IMR-90 (cell line): ENCODE measurements at regions not wholly inside any gene's neighbourhood (a gene's known extent, or its start where the extent isn't known, plus 50 kb on each side); places are given as distances from the start of the nearest gene placed in this dataset.

Experiments
- ATAC-seq: fragments of 200-7000 bp; cut with Tn5 transposase; 2 replicates; pipeline ENCODE4 v1.9.1; 2020; ENCODE audit warnings: low read depth, mild to moderate bottlenecking, moderate library complexity
- BruUV-seq: library from RNA; stranded (reverse); fragments of 400-500 nt; replicated peaks from 2 replicates; lab custom pipeline; 2021; lab: Mats Ljungman, UMichigan
- CTCF ChIA-PET: fragments of 300-600 bp; formaldehyde crosslinking; extraction: SDS; loops from one replicate; lab custom pipeline; 2021; ENCODE audit warnings: antibody characterized with exemption; lab: Yijun Ruan, JAX
- POLR2A ChIA-PET: fragments of 300-600 bp; sonication (Branson Sonifier 250); formaldehyde crosslinking; loops from one replicate; lab custom pipeline; 2022; ENCODE audit warnings: antibody characterized with exemption; ENCODE audit not compliant: unreplicated experiment; lab: Charles Lee
- DNase-seq: peaks from one replicate; pipeline ENCODE4 v3.0.0; 2013
- H2AFZ ChIP-seq: replicated peaks from 2 replicates; pipeline ENCODE3; 2013; ENCODE audit warnings: low read length, mild to moderate bottlenecking; ENCODE audit not compliant: poor library complexity
- H2AK5ac ChIP-seq: 2 replicates; pipeline ENCODE4 v1.6.1; 2013; ENCODE audit warnings: low read depth, low read length, inconsistent platforms
- H2AK9ac ChIP-seq: replicated peaks from 2 replicates; pipeline ENCODE3; 2013; ENCODE audit warnings: mild to moderate bottlenecking, low read depth, low read length, moderate library complexity; ENCODE audit not compliant: poor library complexity
- H2BK120ac ChIP-seq: 2 replicates; pipeline ENCODE4 v1.6.1; 2013; ENCODE audit warnings: low read depth, low read length, inconsistent platforms
- H2BK15ac ChIP-seq: 3 replicates; pipeline ENCODE4 v1.6.1; 2013; ENCODE audit warnings: low read depth, low read length, inconsistent platforms
- H2BK20ac ChIP-seq: 2 replicates; pipeline ENCODE4 v1.6.1; 2013; ENCODE audit warnings: low read depth, mild to moderate bottlenecking, inconsistent platforms, low read length, moderate library complexity
- H2BK5ac ChIP-seq: 2 replicates; pipeline ENCODE4 v1.6.1; 2013; ENCODE audit warnings: mild to moderate bottlenecking, low read depth, low read length, inconsistent platforms; ENCODE audit not compliant: poor library complexity, severe bottlenecking
- H3K14ac ChIP-seq: replicated peaks from 2 replicates; pipeline ENCODE4 v1.6.1; 2013; ENCODE audit warnings: low read depth, low read length, inconsistent platforms
- H3K18ac ChIP-seq: 2 replicates; pipeline ENCODE4 v1.6.1; 2013; ENCODE audit warnings: low read depth, low read length, control low read depth
- H3K23ac ChIP-seq: 2 replicates; pipeline ENCODE4 v1.6.1; 2013; ENCODE audit warnings: low read depth, low read length, inconsistent platforms
- H3K27ac ChIP-seq: 2 replicates; pipeline ENCODE4 v1.5.1; 2013; ENCODE audit warnings: mild to moderate bottlenecking, control low read depth, low read length; ENCODE audit not compliant: insufficient read depth
- H3K27me3 ChIP-seq: 2 replicates; pipeline ENCODE4 v1.6.1; 2013; ENCODE audit warnings: low read length; ENCODE audit not compliant: control insufficient read depth, insufficient read depth
- H3K36me3 ChIP-seq: 2 replicates; pipeline ENCODE4 v1.6.1; 2013; ENCODE audit warnings: low read length, mixed read lengths; ENCODE audit not compliant: control insufficient read depth, insufficient read depth
- H3K4ac ChIP-seq: 2 replicates; pipeline ENCODE4 v1.6.1; 2013; ENCODE audit warnings: low read depth, low read length, inconsistent platforms
- H3K4me1 ChIP-seq: 2 replicates; pipeline ENCODE4 v1.6.1; 2013; ENCODE audit warnings: low read length, mixed read lengths; ENCODE audit not compliant: control insufficient read depth, insufficient read depth
- H3K4me2 ChIP-seq: 2 replicates; pipeline ENCODE4 v1.6.1; 2013; ENCODE audit warnings: low read depth, mild to moderate bottlenecking, control low read depth, low read length, moderate library complexity
- H3K4me3 ChIP-seq: 2 replicates; pipeline ENCODE4 v1.5.1; 2013; ENCODE audit warnings: low read depth, mild to moderate bottlenecking, control low read depth, low read length, moderate library complexity; ENCODE audit not compliant: insufficient read depth
- H3K56ac ChIP-seq: 2 replicates; pipeline ENCODE4 v1.6.1; 2013; ENCODE audit warnings: low read length, inconsistent platforms; ENCODE audit not compliant: insufficient read depth; ENCODE audit errors: extremely low read depth
- H3K79me1 ChIP-seq, 2 experiments: 2 replicates each; pipeline ENCODE4 v1.6.1; 2013; ENCODE audit warnings: low read length in 2 of 2, inconsistent platforms in 1 of 2, low read depth in 1 of 2
- H3K9ac ChIP-seq: 2 replicates; pipeline ENCODE4 v1.6.1; 2013; ENCODE audit warnings: low read depth, low read length, control low read depth
- H3K9me1 ChIP-seq: 2 replicates; pipeline ENCODE4 v1.6.1; 2013; ENCODE audit warnings: low read length, inconsistent platforms; ENCODE audit not compliant: insufficient read depth
- H3K9me3 ChIP-seq: 2 replicates; pipeline ENCODE4 v1.6.1; 2013; ENCODE audit warnings: low read length; ENCODE audit not compliant: control insufficient read depth, insufficient read depth
- H4K20me1 ChIP-seq: 2 replicates; pipeline ENCODE4 v1.6.1; 2013; ENCODE audit warnings: low read length, inconsistent platforms; ENCODE audit not compliant: insufficient read depth
- H4K5ac ChIP-seq: 2 replicates; pipeline ENCODE4 v1.6.1; 2013; ENCODE audit warnings: mild to moderate bottlenecking, low read depth, low read length, control low read depth
- H4K8ac ChIP-seq, 2 experiments: 2 replicates each; pipeline ENCODE4 v1.6.1; 2013; ENCODE audit warnings: low read depth in 2 of 2, low read length in 2 of 2, control low read depth in 1 of 2, inconsistent platforms in 1 of 2
- H4K91ac ChIP-seq: 2 replicates; pipeline ENCODE4 v1.6.1; 2013; ENCODE audit warnings: low read depth, low read length, inconsistent platforms; ENCODE audit not compliant: insufficient read depth
- BHLHE40 ChIP-seq: fragments of 150-350 bp; IDR thresholded peaks from 2 replicates; pipeline ENCODE4 v1.6.1; 2016; ENCODE audit warnings: mild to moderate bottlenecking, low read depth, low read length
- CEBPB ChIP-seq: IDR thresholded peaks from 2 replicates; pipeline ENCODE4 v1.6.1; 2012; ENCODE audit warnings: low read depth, low read length, improper control_type of control experiment
- MAFK ChIP-seq: IDR thresholded peaks from 2 replicates; pipeline ENCODE4 v1.6.1; 2012; ENCODE audit warnings: low read depth, low read length, improper control_type of control experiment
- MAZ ChIP-seq: IDR thresholded peaks from 2 replicates; pipeline ENCODE4 v1.6.1; 2012; ENCODE audit warnings: low read depth, mild to moderate bottlenecking, low read length, improper control_type of control experiment, moderate library complexity, borderline replicate concordance
- NFE2L2 ChIP-seq: fragments of 150-350 bp; IDR thresholded peaks from 2 replicates; pipeline ENCODE4 v1.6.1; 2016; ENCODE audit warnings: low read depth, mild to moderate bottlenecking, low read length
- POLR2A ChIP-seq: IDR thresholded peaks from 2 replicates; pipeline ENCODE4 v1.6.1; 2012; ENCODE audit warnings: mild to moderate bottlenecking, low read depth, low read length
- RCOR1 ChIP-seq: IDR thresholded peaks from 2 replicates; pipeline ENCODE4 v1.6.1; 2012; ENCODE audit warnings: mild to moderate bottlenecking, low read length, improper control_type of control experiment; ENCODE audit not compliant: insufficient replicate concordance
- SMC3 ChIP-seq: fragments of 150-350 bp; IDR thresholded peaks from 2 replicates; pipeline ENCODE4 v1.6.1; 2016; ENCODE audit warnings: low read depth, mild to moderate bottlenecking, antibody characterized with exemption, low read length, moderate library complexity
- WGBS, 2 experiments: methylation state at CpG; one replicate each; pipeline versions ENCODE4 v1.1.5 to v1.1.7; 2013; ENCODE audit warnings: missing lambda C conversion rate in 2 of 2; ENCODE audit not compliant: insufficient read length in 1 of 2; ENCODE audit errors: extremely low coverage in 2 of 2; 5-methylcytosine and 5-hydroxymethylcytosine counted together
- dilution Hi-C: fragments of 300-500 bp; cut with HindIII; formaldehyde crosslinking; loops from one replicate; pipeline ENCODE4 v1.14.3; 2018; ENCODE audit warnings: low sequenced_read_pairs; ENCODE audit not compliant: unreplicated experiment
- in situ Hi-C: fragments of 300-500 bp; cut with MboI; formaldehyde crosslinking; loops from 3 replicates; pipeline ENCODE4 v1.14.3; 2019; ENCODE audit warnings: low sequenced_read_pairs, inconsistent platforms, mixed read lengths
- intact Hi-C: fragments of 100-400 bp; cut with micrococcal nuclease; formaldehyde crosslinking; loops from 2 replicates; pipeline ENCODE4 v1.10.0; 2022
- TF ChIP-seq, protein P1 (sequence below): fragments of 150-350 bp; IDR thresholded peaks from 2 replicates; pipeline ENCODE4 v1.6.1; 2016; ENCODE audit warnings: low read depth, mild to moderate bottlenecking, low read length, moderate library complexity, borderline replicate concordance
- TF ChIP-seq, protein P2 (sequence below): fragments of 150-350 bp; IDR thresholded peaks from 2 replicates; pipeline ENCODE4 v1.6.1; 2017; ENCODE audit warnings: mild to moderate bottlenecking, antibody characterized with exemption, low read length, low read depth
- TF ChIP-seq, protein P3 (sequence below): conservative IDR thresholded peaks from 2 replicates; pipeline ENCODE4 v1.5.1; 2012; ENCODE audit warnings: mild to moderate bottlenecking, low read depth, low read length, improper control_type of control experiment

DNA sequence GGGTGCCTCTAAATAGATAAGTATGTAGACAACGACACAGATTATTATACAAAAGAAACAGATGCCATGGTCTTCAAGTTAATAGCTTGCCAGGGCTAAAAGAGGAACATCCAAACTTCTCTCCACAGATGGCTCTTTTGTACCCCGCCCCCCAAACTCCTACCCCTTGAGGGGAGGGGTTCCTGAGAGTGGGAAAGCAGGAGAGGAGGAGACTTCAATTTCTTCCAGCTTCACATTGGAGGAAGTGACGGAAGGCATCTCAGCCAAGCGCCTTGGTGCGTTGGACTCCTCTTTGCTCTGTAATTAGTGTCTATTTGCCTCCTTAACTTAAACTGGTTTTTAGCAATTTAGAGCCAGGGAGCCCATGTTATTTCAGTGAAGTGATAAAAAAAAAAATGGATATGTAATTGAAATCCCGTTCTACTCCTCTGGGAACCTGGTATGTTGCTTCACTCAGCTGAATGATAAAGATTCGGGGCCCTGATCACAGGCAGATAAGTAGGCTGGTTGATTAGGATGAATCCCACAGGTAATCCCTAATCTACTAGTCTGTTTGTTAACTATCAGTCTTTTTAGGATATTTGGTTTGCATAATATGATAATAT lies 580.9 kb upstream of the CADM1 start:
- Histone ChIP-seq H3K79me1 (no peaks in the 10 kb centered on the region), H3K9me3 (no peaks in the 10 kb centered on the region), H2BK120ac (no peak overlapping the region), H2BK5ac (no peak overlapping the region), H4K8ac (no peak overlapping the region), H2BK15ac (no peak overlapping the region), H2AK9ac (no peak overlapping the region), H3K27me3 (no peaks in the 10 kb centered on the region), H2AFZ (no peak overlapping the region), H3K56ac (no peak overlapping the region), H4K91ac (no peak overlapping the region), H3K4me3 (no peak overlapping the region), H3K18ac (no peak overlapping the region), H3K4me1 (no peaks in the 10 kb centered on the region), H3K4ac (no peak overlapping the region), H3K36me3 (no peaks in the 10 kb centered on the region), H2BK20ac (no peak overlapping the region), H3K14ac (no peak overlapping the region), H3K4me2 (no peak overlapping the region), H4K20me1 (no peaks in the 10 kb centered on the region), H3K27ac (no peak overlapping the region), H3K9ac (no peak overlapping the region), H3K23ac (no peak overlapping the region), H3K9me1 (no peaks in the 10 kb centered on the region), H4K5ac (no peak overlapping the region), H2AK5ac (no peak overlapping the region)
- in situ Hi-C loops (no loop called here), dilution Hi-C loops (no loop called here), intact Hi-C loops (no loop called here)
- POLR2A ChIA-PET = no interaction called here
- ATAC-seq (no peak), DNase-seq (no peak)
- CTCF ChIA-PET = no interaction called here
- no CpG with 5 or more reads among the region's 7 CpGs for WGBS, 2 experiments
- TF ChIP-seq NFE2L2 (no peak), RCOR1 (no peak), POLR2A (no peak), CEBPB (no peak), SMC3 (no peak), BHLHE40 (no peak), MAFK (no peak), MAZ (no peak)
- TF ChIP-seq, protein P1, sequence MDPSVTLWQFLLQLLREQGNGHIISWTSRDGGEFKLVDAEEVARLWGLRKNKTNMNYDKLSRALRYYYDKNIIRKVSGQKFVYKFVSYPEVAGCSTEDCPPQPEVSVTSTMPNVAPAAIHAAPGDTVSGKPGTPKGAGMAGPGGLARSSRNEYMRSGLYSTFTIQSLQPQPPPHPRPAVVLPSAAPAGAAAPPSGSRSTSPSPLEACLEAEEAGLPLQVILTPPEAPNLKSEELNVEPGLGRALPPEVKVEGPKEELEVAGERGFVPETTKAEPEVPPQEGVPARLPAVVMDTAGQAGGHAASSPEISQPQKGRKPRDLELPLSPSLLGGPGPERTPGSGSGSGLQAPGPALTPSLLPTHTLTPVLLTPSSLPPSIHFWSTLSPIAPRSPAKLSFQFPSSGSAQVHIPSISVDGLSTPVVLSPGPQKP = no peak
- TF ChIP-seq, protein P2, sequence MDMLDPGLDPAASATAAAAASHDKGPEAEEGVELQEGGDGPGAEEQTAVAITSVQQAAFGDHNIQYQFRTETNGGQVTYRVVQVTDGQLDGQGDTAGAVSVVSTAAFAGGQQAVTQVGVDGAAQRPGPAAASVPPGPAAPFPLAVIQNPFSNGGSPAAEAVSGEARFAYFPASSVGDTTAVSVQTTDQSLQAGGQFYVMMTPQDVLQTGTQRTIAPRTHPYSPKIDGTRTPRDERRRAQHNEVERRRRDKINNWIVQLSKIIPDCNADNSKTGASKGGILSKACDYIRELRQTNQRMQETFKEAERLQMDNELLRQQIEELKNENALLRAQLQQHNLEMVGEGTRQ = no peak
- TF ChIP-seq, protein P3, sequence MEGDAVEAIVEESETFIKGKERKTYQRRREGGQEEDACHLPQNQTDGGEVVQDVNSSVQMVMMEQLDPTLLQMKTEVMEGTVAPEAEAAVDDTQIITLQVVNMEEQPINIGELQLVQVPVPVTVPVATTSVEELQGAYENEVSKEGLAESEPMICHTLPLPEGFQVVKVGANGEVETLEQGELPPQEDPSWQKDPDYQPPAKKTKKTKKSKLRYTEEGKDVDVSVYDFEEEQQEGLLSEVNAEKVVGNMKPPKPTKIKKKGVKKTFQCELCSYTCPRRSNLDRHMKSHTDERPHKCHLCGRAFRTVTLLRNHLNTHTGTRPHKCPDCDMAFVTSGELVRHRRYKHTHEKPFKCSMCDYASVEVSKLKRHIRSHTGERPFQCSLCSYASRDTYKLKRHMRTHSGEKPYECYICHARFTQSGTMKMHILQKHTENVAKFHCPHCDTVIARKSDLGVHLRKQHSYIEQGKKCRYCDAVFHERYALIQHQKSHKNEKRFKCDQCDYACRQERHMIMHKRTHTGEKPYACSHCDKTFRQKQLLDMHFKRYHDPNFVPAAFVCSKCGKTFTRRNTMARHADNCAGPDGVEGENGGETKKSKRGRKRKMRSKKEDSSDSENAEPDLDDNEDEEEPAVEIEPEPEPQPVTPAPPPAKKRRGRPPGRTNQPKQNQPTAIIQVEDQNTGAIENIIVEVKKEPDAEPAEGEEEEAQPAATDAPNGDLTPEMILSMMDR = no peak
- no TSS peak for BruUV-seq
